Left kidney (tissue), 1 donor: ENCODE measurements at regions not wholly inside any gene's neighbourhood (a gene's known extent, or its start where the extent isn't known, plus 50 kb on each side); places are given as distances from the start of the nearest gene placed in this dataset.
"Not testable (repeated sequence)": the region's sequence is repeated elsewhere in the genome, so short reads cannot be mapped to it uniquely, and the experiment has no call there.

Experiments used
- DNase-seq: peaks from one replicate; pipeline ENCODE4 v3.0.0-alpha.2; 2013

DNA sequence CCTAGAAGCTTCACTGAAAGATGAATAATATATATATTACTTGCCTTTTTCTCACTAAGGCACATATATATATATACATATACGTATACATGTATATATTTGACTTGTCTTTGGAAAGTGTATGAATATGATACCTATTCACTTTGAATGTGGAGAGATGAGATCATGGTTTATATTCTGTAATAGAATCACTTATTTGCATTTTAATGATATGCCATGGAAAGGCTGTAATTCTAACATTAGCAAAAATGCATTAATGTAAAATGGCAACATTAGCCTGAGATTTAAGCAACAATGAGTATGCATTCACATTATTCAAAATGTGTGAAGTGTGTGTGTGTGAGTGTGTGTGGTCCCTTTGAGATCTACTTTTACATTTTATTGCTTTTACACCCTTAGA, 54.5 kb upstream of the PRKD1 start:
- no peak for DNase-seq

DNA sequence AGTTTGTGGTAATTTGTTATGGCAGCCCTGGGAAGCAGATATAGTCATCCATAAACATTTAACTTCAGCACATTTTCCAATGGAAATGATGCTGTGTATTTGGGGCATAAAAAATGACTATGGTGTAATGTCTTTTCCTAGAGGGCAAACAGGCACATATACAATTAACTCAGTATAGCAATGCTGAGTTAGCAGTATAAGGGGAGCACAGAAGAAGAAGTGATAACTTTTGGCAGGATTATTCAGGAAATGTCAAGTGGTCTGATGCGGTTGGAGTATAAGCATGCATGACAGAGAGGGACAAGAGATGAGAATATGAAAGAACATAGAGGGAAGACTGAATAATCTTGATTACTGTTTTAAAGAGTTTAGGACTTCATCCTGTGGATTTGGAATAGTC, 55.3 kb upstream of the PRKD1 start:
- DNase-seq = no peak

DNA sequence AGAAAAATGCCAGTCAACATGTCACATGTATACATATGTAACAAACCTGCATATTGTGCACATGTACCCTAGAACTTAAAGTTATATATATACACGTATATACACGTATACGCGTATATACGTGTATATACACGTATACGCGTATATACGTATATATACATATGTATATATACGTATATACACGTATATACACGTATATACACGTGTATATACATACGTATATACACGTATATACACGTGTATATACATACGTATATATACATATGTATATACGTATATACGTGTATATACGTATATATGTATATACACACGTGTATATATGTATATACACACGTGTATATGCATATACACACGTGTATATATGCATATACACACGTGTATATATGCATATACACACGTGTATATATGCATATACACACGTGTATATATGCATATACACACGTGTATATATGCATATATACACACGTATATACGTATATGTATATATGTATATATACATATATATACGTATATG, 62.8 kb upstream of the PRKD1 start:
- not testable (repeated sequence) for DNase-seq

DNA sequence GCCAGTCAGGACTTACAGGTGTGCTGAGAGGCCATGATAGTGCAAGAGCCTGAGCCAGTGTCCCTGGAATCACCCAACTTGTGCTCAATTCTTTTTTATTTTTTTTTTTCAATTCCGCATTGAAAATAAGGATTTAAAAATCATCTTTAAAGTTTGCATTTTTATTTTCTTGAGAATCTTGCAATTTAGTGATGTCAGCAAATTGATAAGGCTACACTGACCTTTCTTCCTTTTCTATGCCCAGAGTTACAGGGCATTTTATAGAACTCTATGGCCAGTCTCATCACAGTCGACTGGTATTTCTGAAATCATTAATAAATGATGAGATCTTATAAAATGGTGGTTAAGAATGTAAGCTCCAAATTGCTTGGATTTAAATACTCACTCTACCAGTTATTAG, 63.3 kb upstream of the PRKD1 start:
- no peak for DNase-seq

DNA sequence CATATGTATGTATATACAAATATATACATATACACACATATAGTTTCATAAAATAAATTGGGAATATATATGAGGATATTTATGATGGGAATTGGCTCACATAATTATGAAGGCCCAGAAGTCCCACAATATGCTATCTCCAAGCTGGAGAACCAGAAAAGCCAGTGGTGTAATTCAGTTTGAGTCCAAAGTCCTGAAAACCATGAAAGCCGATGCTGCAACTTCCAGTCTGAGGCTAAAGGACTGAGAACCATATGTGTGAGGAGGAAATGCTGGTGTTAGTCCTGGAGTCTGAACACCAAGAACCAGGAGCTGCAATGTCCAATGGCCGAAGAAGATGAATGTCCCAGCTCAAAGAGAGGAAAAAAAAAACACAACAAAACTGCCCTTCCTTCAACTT, 65.5 kb upstream of the PRKD1 start:
- DNase-seq = no peak

DNA sequence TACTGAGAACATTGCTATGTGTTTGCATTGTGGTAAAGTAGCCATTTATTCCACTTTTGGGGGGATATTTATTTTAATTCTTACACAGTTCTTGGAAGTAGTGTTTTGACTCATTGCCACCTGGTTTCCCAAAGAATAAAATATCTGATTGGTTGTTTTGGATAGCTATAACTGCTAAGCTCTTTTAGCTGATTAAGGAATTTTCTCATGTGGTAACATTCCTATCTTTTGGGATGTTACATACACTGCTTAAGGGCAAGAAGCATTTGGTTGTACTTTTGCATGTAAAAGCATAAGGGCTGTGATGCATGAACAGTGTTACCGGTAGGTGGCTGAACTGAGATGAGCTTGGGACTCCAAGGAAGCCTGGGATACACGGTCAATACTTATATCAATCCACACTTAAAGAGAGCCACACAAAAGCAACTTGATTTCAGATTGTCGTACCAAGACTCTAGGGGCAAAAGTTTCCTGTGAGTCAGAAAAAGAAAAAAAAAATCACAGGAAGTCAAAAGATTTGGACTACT, 71.4 kb upstream of the PRKD1 start:
- no peak for DNase-seq

DNA sequence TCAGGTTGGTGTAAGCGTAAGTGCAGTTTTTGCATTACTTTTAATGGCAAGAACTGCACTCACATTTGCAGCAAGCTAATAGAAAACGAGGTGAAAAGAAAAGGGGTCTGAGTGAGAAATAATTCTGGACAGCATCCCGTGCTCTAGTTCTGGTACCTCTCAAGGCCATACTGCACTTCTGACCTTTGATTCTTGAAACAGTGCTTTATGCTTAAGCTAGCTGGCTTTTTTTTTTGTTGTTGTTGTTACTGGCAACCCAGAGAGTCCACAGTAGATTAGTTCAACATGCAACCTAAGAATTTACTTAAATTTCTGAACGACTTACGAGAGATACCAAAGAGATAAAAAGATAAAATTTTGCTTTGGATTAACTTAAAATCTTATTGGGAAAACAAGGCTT, 75.2 kb upstream of the PRKD1 start:
- no peak for DNase-seq

DNA sequence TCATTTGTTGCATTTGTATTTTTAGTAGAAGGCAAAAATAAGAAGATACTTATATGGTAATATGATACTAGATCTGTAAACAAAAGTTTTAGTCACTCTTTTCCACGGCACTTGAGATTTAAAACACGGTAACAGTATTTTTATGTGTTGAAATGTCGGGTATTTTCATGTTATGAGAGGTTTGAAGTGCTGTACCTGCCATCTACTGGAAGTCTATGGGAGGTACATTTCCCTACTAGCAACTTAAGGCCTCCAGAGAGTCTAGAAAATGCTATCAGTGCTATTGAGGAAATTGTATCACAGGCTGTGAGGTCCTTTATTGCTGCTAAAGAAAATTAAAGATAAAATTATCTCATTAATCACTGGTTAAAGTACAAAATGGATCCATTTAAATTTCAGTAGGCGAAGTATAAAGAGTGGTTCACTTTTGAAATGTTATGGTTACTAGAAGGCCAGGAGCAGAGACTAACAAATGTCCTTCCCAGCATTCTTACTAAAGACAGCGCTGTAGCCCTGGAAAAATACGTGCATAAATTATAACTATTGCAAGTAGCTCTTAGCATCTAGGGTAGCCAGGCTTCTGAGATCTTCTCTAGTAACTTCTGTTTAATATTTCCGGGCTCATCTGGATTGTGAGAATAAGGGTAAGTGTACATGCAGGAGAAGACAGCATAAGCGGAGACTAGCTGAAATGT, 77.6 kb upstream of the PRKD1 start:
- DNase-seq = peak; percentile 60

DNA sequence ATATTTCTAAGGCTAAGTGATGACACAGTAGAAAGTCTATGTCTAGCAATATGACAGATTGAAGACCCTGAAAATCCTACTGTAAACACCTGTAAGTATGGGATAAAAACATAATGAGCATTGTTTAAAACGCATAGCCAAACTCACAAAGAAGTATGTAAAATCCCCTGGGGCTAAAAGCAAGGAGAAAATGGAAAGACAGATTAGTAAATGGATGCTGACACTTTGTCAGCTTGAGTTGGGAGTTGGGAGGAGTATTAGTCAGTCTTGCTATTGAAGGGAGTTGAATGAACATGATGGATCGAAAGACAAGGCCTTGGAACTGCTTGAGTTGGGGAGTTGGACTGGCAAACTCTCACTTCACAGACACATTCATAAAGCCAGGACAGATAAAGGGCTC, 79.0 kb upstream of the PRKD1 start:
- DNase-seq = no peak

DNA sequence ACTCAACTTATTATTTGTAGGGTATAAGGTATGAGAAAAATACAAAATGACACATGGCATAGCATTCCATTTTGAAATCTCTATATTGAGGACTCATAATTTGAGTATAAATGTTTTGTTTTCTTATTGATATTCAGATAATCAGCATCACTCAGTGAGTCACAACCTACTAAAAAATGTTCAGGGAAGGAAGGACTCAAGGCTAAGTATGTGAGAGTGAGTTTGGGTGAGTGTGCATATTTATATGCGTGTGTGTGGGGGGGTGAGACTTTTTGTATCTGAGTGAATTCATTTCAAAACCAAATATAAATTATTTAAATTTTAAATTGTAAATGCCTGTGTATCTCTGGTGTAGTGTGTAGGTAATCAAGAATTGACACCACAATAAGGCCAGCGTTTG, 87.8 kb upstream of the PRKD1 start:
- DNase-seq = no peak

DNA sequence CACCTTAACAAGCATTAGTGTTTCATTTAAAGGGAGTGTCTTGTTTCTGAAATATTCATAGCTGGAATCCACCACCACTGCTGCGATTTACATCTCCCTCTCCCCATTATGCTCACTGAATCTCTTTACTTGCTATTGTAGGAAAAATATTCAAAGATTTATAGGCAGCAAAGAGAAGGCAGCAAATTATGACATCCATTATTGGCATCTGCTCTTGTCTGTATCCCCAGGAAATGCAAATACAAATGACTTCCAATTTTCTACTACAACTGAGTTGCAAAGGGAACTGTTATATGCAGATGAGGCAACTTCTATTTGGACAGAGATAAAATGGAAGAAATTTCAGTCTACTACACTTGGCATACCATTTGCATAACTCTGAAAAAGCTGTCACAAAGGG, 88.4 kb upstream of the PRKD1 start:
- DNase-seq = no peak

DNA sequence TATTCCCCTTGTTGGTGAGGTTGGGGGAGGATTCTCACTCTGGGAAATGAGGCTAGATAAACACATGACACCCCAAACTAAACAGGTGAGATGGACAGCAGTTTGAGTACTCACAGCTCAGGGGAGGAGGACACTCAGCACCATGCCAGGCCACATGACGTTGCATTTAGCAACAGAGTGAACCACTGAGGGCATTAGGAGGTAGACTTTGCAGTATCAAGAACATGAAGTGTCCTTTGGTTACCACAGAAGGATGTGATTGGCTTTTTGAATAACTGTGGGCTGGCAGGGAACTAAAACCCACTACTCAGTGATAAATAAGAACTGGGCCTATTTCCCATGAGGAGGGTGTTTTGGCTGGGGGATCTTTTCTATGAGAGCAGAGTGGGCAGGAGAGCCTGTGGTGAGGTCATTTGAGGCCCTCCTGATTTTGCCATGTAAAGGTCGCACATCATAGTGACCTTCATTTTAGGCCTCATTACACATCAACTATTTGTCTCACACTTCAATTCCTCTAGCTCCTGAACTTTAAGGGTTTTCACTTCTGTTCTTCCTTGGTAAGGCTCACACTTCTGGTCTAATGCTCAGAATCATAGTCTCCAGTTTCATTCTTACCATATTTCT, 89.8 kb upstream of the PRKD1 start:
- DNase-seq = no peak

DNA sequence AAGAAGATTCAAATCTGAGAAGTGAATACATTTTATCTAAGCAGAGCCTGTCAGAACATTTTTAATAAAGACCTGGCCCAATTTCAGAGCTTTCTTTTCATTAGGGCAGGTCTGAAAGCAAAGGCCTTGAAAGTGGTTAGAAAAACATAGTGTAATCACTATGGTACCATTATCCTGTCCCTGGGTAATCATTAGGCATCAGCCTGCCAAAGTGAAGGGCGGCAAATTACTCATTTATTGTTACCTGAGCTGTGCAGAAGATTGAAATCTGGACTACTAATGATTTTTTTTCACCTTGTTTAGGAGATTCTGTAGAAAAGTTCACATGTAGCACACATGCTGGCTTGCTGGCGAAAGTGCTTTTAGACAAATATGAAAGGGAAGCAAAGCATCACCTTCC, 92.6 kb upstream of the PRKD1 start:
- no peak for DNase-seq

DNA sequence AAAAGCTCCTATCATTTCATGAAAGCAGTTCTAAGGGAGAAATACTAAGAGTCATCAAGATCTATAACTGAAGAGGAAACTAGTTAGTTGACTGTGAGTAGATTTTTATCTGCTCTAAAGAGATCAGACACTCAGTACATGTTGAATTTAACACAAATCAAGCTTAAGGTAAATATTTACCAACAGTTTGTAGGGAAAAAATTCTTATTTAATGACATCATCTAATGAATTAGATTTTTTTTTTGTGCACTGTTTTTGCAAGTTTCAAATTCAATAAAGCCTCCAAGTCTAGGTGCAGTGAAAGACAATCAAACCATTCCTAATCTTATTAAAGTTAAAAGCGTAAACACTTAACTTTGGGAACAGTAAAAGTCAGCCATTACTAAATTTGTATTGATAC, 93.0 kb upstream of the PRKD1 start:
- no peak for DNase-seq

DNA sequence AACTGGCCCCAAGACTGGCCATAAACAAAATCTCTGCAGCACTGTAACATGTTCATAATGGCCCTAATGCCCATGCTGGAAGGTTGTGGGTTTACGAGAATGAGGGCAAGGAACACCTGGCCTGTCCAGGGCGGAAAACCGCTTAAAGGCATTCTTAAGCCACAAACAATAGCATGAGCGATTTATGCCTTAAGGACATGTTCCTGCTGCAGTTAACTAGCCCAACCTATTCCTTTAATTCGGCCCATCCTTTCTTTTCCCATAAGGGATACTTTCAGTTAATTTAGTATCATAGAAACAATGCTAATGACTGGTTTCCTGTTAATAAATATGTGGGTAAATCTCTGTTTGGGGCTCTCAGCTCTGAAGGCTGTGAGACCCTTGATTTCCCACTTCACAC, 95.7 kb upstream of the PRKD1 start:
- not testable (repeated sequence) for DNase-seq

DNA sequence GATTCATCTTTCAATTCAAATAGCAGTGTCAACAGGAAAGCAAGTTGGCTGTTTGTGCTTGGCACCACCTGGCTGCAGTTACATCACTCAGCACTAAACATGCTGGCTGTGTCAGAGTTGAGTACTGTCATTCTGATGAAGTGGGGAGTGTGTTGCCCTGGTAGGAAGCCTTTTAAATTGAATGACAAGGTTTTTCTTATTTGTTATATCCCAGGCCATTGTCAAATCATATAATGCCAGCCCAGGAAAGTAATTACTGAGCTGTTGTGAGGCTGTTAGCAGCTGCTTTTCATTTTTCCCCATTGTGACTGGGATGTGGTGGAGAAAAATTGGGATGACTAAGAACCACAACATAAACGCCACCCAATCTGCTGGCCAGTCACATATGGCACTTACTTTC, 106.5 kb upstream of the PRKD1 start:
- DNase-seq = no peak

DNA sequence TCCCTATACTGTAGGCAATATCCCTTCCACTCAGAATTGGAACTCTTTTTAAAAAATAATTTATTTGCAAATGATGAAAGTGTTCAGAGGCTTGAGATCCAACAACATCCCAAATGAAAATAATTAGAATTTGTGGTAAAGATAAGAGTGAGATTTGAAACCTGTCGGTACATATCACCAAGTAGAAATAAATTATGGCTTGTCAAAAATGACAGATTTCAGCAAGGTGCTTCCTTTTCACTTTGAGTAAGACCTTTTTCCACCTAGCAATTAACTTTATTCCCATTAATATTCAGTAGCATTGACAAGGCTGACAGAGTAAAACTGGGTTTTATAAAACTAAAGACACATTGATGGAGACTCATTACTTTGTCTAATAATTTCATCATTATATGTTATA, 107.7 kb upstream of the PRKD1 start:
- DNase-seq = no peak

DNA sequence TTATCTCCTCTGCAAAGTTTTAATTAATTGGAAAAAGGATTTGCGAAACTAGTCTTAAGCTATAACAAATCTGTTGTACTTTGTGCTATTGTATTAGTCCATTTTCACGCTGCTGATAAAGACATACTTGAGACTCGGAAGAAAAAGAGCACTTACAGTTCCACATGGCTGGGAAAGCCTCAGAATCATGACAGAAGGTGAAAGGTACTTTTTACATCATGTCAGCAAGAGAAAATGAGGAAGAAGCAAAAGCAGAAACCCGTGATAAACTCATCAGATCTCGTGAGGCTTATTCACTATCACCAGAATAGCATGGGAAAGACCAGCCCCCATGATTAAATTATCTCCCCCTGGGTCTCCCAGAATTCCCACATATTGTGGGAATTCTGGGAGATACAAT, 118.1 kb upstream of the PRKD1 start:
- no peak for DNase-seq

DNA sequence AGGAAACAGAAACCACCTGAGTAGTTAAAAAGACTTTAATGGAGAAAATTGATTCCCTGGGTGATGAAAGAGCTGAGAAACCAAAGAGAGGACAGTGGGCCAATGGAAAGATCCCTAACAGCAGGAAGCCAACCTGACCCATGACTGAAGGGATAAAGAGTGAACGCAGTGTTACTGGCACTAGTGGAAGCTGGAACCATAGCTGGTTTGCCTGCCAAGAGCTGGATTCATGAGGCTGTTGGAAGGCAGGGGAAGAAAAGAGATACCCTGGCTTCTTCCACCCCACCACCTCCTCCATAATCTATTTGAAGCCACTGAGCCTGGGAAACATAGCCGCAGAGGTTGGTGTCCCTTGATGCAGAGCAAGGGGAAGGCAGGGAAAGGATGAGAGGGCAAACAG, 125.5 kb upstream of the PRKD1 start:
- DNase-seq = no peak

DNA sequence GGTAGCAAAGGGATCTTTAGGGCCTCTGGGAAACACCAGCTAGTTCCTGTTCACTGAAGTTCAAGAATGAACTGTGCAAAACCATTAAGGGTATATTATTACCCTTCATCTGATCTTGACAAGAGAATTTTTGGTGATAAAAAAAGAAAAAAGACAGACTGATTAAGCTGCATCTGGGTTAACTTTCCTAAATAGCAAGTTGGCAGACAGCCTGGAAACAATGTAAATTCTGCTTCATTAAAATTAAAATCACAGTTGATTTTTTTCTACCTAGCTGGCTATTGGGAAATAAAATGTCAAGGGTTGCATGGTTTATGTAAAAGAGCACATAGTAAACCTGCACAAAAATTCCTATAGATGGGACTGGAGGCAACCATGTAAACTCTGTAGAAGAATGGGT, 126.6 kb upstream of the PRKD1 start:
- DNase-seq = no peak

DNA sequence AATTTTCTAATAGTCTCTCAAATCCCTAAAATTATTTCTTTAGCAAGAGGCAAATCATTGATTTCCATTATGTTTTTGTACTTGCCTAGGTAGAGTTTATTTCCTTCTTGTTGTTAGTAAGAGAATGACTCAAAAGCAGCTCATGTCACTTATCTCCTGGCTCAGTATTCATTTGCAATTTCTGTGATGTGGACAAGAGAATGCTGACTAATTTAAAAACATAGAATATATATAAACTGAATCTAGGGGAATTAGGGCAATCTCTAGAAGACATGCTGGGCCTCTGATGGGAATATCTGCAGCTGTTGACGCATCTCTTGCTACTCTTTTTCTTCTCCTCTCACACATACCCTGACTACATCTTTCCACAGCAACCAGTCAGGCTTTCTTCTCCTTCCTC, 130.8 kb upstream of the PRKD1 start:
- no peak for DNase-seq

DNA sequence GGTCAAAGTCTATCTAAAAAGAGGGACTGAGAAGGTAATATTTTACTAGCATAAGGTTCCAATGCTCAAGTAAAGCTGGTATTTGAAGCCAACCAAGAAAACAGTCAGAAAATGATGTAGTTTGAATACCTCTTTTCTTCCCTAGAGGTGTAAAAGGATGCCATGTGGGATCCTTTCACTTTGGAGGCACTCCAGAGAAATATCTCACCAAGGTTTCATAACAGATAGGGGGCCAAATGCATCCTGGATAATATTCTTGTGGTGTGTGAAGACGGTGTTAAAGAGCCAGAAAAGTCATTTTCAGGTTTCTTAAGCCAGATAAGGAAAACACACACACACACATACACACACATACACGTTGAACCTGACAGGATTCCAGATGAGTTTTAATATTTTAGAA, 136.1 kb upstream of the PRKD1 start:
- DNase-seq = no peak

DNA sequence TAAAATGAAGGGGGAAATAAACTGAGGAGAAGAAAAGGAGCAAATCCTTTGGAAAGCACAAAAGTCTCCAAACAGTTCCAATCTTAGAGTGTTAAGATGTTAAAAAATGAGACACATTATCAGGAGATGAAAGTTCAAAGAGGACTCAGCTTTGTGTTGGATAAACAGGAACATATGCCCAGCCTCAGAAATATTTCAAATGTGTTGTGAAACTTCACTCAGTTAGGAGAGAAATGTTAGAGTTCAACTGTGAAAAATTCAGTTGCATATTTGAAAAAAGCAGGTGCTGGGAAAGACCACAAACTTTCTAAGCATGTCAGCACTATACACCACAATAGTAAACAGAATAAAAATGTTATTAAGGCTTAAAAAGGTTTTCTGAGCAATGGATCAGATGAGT, 136.8 kb upstream of the PRKD1 start:
- no peak for DNase-seq

DNA sequence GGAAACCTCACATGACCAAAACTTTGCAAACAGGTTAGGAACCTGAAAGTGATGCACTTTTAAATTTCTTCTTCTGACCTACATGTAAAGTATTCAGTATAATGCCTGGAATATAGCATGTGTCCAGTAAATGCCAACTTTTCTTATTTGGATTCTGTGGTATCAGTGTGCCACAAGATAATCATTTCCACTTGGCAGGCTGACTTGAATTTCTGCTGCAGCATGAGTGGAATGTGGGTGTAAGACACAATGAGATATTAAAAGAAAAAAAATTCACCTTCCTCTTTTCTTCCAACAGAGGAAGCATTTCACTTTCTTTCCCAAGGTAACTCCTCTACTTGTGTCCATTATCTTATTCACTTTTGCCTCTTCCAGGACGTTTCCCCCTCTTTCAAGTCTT, 141.9 kb upstream of the PRKD1 start:
- DNase-seq = no peak
